ENCODE measurements at regions not wholly inside any gene's neighbourhood (a gene's known extent, or its start where the extent isn't known, plus 50 kb on each side); places are given as distances from the start of the nearest gene placed in this dataset.

DNA sequence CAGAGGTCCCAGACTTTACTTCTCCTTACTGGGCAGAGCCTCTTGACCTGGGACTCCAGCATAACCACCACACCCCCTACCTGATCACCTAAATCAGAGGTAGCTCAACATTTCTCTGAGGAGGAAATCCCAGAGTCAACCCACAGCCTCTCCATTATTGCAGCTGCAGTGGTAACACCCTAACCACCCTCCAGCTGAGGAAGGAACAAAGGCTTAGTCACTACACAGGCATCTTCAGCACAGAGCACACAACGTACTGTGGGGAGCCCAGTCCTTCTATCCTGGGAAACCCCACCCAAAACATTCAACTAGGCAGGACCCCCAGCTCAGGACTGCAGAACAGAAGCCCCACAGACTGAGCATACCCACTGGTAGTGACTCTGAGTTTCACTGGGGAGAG is 824.7 kb upstream of the SLITRK5 start:
- TF ChIP-seq, protein P1, sequence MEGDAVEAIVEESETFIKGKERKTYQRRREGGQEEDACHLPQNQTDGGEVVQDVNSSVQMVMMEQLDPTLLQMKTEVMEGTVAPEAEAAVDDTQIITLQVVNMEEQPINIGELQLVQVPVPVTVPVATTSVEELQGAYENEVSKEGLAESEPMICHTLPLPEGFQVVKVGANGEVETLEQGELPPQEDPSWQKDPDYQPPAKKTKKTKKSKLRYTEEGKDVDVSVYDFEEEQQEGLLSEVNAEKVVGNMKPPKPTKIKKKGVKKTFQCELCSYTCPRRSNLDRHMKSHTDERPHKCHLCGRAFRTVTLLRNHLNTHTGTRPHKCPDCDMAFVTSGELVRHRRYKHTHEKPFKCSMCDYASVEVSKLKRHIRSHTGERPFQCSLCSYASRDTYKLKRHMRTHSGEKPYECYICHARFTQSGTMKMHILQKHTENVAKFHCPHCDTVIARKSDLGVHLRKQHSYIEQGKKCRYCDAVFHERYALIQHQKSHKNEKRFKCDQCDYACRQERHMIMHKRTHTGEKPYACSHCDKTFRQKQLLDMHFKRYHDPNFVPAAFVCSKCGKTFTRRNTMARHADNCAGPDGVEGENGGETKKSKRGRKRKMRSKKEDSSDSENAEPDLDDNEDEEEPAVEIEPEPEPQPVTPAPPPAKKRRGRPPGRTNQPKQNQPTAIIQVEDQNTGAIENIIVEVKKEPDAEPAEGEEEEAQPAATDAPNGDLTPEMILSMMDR (IDR thresholded peaks at IDR 0.05): no peak
- no peak for TF ChIP-seq POLR2AphosphoS5 (IDR thresholded peaks at IDR 0.05)

Measured in transverse colon (tissue), 4 donors.